ENCODE measurements at regions not wholly inside any gene's neighbourhood (a gene's known extent, or its start where the extent isn't known, plus 50 kb on each side); places are given as distances from the start of the nearest gene placed in this dataset.

DNA sequence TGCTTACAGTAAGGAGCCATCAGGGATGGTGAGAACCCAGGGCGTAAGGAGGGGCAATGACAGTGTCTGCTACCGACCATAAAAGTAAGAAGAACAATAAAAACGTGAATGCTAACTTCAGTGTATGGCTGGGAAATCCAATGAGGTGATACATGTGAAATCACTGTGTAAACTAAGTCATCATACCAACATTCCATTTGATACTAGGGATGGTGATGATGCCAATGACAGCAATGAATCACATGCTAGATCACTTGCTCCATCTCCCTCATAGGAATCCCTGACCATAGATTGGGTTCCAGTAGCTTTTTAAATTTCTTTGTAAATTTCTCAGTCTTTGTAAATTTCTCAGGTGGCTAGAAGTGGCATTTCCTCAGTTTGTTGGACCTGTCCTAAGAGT lies 146.3 kb downstream of the SMIM20 start:
- TF ChIP-seq POLR2A (IDR thresholded peaks at IDR 0.05), result no peak
- TF ChIP-seq, protein P1, sequence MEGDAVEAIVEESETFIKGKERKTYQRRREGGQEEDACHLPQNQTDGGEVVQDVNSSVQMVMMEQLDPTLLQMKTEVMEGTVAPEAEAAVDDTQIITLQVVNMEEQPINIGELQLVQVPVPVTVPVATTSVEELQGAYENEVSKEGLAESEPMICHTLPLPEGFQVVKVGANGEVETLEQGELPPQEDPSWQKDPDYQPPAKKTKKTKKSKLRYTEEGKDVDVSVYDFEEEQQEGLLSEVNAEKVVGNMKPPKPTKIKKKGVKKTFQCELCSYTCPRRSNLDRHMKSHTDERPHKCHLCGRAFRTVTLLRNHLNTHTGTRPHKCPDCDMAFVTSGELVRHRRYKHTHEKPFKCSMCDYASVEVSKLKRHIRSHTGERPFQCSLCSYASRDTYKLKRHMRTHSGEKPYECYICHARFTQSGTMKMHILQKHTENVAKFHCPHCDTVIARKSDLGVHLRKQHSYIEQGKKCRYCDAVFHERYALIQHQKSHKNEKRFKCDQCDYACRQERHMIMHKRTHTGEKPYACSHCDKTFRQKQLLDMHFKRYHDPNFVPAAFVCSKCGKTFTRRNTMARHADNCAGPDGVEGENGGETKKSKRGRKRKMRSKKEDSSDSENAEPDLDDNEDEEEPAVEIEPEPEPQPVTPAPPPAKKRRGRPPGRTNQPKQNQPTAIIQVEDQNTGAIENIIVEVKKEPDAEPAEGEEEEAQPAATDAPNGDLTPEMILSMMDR (IDR thresholded peaks at IDR 0.05 in 4 of 5, conservative IDR thresholded peaks at IDR 0.05 in 1 of 5), result no peak
